Astrocyte of the spinal cord (primary cell): ENCODE measurements at regions not wholly inside any gene's neighbourhood (a gene's known extent, or its start where the extent isn't known, plus 50 kb on each side); places are given as distances from the start of the nearest gene placed in this dataset.
"Not testable (repeated sequence)": the region's sequence is repeated elsewhere in the genome, so short reads cannot be mapped to it uniquely, and the experiment has no call there.

ENCODE experiments used
- DNase-seq: peaks from one replicate; pipeline ENCODE4 v3.0.0; 2011; ENCODE audit warnings: low read depth, low spot score
- H3K4me3 ChIP-seq: 2 replicates; pipeline ENCODE4 v1.5.1; 2011; ENCODE audit warnings: low read depth, mild to moderate bottlenecking, low read length, moderate library complexity
- in situ Hi-C: cut with HindIII; loops from 2 replicates; pipeline ENCODE4 v1.10.0; 2017; ENCODE audit warnings: low sequenced_read_pairs
- TF ChIP-seq, protein P1 (sequence below): IDR thresholded peaks from 2 replicates; pipeline ENCODE4 v1.5.1; 2012; ENCODE audit warnings: low read depth, mild to moderate bottlenecking, low read length, inconsistent platforms

DNA sequence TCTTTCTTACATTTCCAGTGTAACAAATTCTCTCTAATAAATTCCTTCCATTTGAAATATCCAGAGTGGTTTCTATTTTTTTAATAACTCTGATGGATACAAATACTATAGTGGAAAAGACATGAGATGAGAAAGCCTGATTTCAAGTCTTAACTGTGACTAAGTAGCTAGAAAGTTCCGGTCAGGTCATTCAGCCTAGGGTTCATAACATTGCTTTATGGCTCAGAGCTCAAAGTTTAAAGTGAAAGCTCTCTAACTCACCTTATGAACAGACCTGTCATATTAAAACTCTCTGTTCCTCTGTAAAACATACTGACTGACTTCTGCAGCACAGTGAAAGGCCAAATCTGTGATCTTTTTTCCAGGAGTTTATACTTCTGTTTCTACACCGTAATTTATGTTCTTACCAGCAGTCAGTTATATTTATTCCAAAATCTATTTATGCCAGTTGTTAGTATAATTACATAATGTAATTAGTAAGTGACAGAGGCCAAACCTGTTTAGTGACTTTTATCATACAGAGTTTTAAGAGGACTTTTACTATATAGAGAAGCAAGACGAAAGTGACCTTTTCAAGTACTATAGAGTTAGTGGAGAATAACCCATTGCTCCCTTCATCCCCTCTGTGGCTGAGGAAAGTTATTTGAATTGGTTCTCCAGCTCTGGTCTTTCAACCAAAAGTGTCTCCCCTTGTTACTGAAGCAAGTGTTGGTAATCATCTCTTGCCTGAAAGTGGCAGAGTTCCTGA, 118.8 kb upstream of the PDE1A start:
- no peak overlapping the region for H3K4me3 ChIP-seq
- TF ChIP-seq, protein P1, sequence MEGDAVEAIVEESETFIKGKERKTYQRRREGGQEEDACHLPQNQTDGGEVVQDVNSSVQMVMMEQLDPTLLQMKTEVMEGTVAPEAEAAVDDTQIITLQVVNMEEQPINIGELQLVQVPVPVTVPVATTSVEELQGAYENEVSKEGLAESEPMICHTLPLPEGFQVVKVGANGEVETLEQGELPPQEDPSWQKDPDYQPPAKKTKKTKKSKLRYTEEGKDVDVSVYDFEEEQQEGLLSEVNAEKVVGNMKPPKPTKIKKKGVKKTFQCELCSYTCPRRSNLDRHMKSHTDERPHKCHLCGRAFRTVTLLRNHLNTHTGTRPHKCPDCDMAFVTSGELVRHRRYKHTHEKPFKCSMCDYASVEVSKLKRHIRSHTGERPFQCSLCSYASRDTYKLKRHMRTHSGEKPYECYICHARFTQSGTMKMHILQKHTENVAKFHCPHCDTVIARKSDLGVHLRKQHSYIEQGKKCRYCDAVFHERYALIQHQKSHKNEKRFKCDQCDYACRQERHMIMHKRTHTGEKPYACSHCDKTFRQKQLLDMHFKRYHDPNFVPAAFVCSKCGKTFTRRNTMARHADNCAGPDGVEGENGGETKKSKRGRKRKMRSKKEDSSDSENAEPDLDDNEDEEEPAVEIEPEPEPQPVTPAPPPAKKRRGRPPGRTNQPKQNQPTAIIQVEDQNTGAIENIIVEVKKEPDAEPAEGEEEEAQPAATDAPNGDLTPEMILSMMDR = no peak
- DNase-seq = no peak
- in situ Hi-C loops = no loop called here

DNA sequence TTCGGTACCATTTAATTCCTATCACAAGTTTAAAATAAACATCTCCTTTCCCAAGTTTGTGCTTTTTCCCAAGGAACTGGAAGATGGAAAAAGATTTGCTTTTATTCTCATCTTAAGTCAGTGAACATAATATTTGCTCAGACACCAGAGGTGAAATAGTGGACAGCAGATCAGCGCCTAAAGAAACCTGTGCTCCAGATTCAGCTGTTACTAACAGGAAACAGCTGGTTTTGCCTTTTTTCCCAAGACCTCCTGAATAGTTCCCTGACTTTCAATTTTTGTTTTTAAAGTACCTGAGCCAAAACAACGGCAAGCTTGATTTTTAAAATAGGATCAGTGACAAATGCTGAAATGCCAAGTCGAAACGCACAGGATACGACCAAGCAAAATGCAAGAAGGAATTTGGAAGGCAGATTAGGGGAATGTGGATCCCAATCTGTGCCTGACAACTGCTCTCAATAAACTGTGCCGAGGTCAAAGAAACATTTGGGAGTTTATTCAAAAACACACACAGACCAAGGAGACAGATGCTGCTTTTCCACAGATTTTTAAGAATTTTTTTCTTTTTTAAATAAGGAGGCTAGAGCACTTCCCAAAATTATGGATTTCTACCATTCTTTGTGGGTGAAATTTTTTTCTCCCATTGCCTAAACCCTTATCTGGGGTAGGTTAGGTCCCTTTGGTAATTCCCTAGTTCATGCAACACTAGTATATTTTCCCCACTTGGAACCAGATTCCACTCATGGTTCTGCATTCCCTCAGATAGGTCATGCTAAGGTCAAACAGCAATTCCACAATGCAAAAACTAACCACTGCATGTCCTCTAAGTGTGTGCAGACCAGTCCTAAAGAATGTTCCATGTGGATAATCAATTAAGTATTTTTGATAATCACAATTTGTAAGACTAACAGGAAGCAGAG, 121.5 kb upstream of the PDE1A start:
- H3K4me3 ChIP-seq = no peak overlapping the region
- TF ChIP-seq, protein P1 = no peak
- DNase-seq = peak; percentile 12
- in situ Hi-C loops = no loop called here

DNA sequence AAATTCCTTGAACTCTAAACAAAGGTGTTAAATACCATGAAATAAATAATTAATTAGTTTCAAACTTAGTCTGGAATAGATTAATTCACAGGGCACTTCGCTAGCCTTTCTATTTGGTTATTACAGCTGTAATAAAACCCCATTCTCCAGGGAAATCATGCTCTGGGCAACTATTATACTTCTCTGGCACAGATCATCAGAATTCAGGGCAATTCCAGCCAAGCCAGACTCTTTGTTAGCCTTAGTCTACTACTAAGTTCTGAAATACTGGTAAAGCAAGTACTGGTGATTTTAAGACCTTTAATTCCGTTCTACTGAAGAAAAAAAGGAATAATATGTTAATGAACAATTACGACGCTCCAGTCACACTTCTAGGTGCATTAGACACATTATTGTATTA, 123.4 kb upstream of the PDE1A start:
- TF ChIP-seq, protein P1 = no peak
- H3K4me3 ChIP-seq = no peak overlapping the region
- in situ Hi-C loops = no loop called here
- DNase-seq = no peak

DNA sequence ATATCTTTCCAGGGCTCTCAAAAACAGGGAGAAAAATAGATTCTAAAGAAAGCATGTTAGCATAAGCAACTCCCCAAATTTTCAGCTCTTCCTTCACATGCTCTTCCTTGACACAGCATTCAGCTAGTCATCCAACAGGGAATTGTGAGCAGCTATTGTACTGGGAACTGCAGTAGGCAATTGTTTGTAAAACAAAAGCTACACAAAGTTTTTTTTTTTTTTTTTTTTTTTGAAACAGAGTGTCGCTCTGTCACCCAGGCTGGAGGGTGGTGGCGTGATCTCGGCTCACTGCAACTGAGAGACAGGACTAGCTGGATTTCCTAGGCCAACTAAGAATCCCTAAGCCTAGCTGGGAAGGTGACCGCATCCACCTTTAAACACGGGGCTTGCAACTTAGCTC, 125.4 kb upstream of the PDE1A start:
- in situ Hi-C loops, DNase-seq, H3K4me3 ChIP-seq: not testable (repeated sequence)

DNA sequence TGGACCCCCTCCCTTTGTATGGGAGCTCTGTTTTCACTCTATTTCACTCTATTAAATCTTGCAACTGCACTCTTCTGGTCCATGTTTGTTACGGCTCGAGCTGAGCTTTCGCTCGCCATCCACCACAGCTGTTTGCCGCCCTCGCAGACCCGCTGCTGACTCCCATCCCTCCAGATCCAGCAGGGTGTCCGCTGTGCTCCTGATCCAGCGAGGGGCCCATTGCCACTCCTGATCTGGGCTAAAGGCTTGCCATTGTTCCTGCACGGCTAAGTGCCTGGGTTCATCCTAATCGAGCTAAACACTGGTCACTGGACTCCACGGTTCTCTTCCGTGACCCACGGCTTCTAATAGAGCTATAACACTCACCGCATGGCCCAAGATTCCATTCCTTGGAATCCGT, 125.9 kb upstream of the PDE1A start:
- DNase-seq, in situ Hi-C loops, H3K4me3 ChIP-seq: not testable (repeated sequence)

DNA sequence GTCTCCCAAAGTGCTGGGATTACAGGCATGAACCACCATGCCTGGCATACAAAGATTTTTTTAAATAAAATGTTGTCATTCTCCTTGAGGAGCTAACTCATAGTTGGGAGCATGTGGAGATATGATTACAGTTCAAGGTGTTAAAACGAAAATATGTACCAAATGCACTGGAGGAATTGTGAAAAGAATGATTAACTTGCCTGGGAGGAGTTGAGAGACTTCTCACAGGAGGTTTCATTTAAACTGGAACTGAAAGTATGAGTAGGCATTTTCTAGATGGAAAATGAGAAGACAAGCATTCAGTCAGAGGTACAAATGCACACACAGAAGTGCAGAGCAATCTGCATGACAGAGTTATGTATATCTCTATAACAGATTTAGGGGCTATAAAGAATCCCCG, 126.6 kb upstream of the PDE1A start:
- in situ Hi-C loops = no loop called here
- TF ChIP-seq, protein P1 = no peak
- no peak for DNase-seq

DNA sequence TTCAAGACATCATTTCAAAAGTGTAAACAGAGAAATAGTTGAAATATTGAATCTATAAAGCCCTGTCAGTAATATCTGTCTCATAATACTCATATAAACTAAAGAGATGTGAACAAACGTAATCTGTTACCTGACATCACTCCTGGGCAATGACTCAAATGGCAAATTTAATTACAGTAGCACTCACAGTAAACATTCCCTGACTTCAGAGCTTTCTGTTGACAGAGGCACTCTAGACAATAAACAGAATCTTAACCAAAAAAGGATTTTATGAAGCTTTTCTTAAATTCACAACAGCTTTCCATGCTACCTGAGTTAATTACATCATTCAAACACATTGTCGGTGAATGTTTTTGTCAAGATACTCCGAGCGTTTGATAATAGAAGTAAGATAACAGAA, 128.1 kb upstream of the PDE1A start:
- in situ Hi-C loops = no loop called here
- no peak for DNase-seq
- TF ChIP-seq, protein P1 = no peak
- H3K4me3 ChIP-seq = no peak overlapping the region

More for the DNA sequence above, 126.6 kb upstream of the PDE1A start:
- H3K4me3 ChIP-seq = no peak overlapping the region
